Fibroblast of pulmonary artery (primary cell): ENCODE measurements at regions not wholly inside any gene's neighbourhood (a gene's known extent, or its start where the extent isn't known, plus 50 kb on each side); places are given as distances from the start of the nearest gene placed in this dataset.

Experiments
- DNase-seq: peaks from one replicate; pipeline ENCODE4 v3.0.0-alpha.2; 2010; ENCODE audit warnings: low read depth
- H3K4me3 ChIP-seq: replicated peaks from 2 replicates; pipeline ENCODE4 v1.5.1; 2011; ENCODE audit warnings: low read depth, mild to moderate bottlenecking, control low read depth, low read length, moderate library complexity
- CTCF ChIP-seq: IDR thresholded peaks from 2 replicates; pipeline ENCODE4 v1.5.1; 2011; ENCODE audit warnings: mild to moderate bottlenecking, control low read depth, low read length, inconsistent platforms; ENCODE audit errors: missing control alignments

GRCh38 chr4:100696531-100696930, 178.7 kb upstream of the EMCN start:
- no peak for DNase-seq
- no peak for TF ChIP-seq CTCF

GRCh38 chr4:100695871-100696270, 178.0 kb upstream of the EMCN start:
- H3K4me3 ChIP-seq: no peak overlapping the region
- no peak for DNase-seq
- no peak for TF ChIP-seq CTCF

More at GRCh38 chr4:100696531-100696930, 178.7 kb upstream of the EMCN start:
- peak overlapping the region; percentile 3 for H3K4me3 ChIP-seq

GRCh38 chr4:100695039-100695654, 177.3 kb upstream of the EMCN start:
- no peak overlapping the region for H3K4me3 ChIP-seq
- no peak for DNase-seq
- no peak for TF ChIP-seq CTCF

- DNase-seq: no peak
- no peak overlapping the region for H3K4me3 ChIP-seq
- no peak for TF ChIP-seq CTCF
These were observed 176.6 kb upstream of the EMCN start for GRCh38 chr4:100694467-100694866.

- no peak overlapping the region for H3K4me3 ChIP-seq
- no peak for TF ChIP-seq CTCF
- DNase-seq: no peak
These were observed 173.0 kb upstream of the EMCN start for GRCh38 chr4:100690812-100691211.

GRCh38 chr4:100688368-100688767, 170.5 kb upstream of the EMCN start:
- DNase-seq: no peak
- H3K4me3 ChIP-seq: no peak overlapping the region
- TF ChIP-seq CTCF: no peak

GRCh38 chr4:100682477-100683218, 164.8 kb upstream of the EMCN start:
- DNase-seq: no peak
- TF ChIP-seq CTCF: no peak
- no peak overlapping the region for H3K4me3 ChIP-seq
